Fibroblast of lung (primary cell): ENCODE measurements at regions not wholly inside any gene's neighbourhood (a gene's known extent, or its start where the extent isn't known, plus 50 kb on each side); places are given as distances from the start of the nearest gene placed in this dataset.

Source experiments
- DNase-seq, 2 donors: peaks; one replicate each; pipeline versions ENCODE4 v3.0.0 to v3.0.0-alpha.2; 2010; ENCODE audit warnings: low read depth in 2 of 2
- H2AFZ ChIP-seq: 2 replicates; pipeline ENCODE4 v1.5.1; 2012; ENCODE audit warnings: low read length, control low read depth, inconsistent platforms
- H3K27ac ChIP-seq: 2 replicates; pipeline ENCODE4 v1.5.1; 2011; ENCODE audit warnings: low read length, control low read depth; ENCODE audit not compliant: insufficient read depth
- H3K27me3 ChIP-seq: 2 replicates; pipeline ENCODE4 v1.5.1; 2011; ENCODE audit warnings: mild to moderate bottlenecking, low read length; ENCODE audit not compliant: control insufficient read depth, insufficient read depth
- H3K36me3 ChIP-seq: 2 replicates; pipeline ENCODE4 v1.5.1; 2011; ENCODE audit warnings: low read length; ENCODE audit not compliant: control insufficient read depth, insufficient read depth
- H3K4me1 ChIP-seq: 2 replicates; pipeline ENCODE4 v1.5.1; 2011; ENCODE audit warnings: low read length; ENCODE audit not compliant: control insufficient read depth, insufficient read depth; ENCODE audit errors: extremely low read depth
- H3K4me2 ChIP-seq: 2 replicates; pipeline ENCODE4 v1.5.1; 2011; ENCODE audit warnings: low read length, control low read depth; ENCODE audit not compliant: insufficient read depth; ENCODE audit errors: extremely low read depth
- H3K4me3 ChIP-seq, 4 experiments: fragments of 200-600 bp in 1 of 4; sonication (generic) in 1 of 4; replicated peaks in 1 of 4; 2 replicates each; pipeline ENCODE4 v1.5.1; 2011 to 2016; ENCODE audit warnings: low read length in 4 of 4, low read depth in 3 of 4, mild to moderate bottlenecking in 3 of 4, control low read depth in 2 of 4, inconsistent platforms in 1 of 4, mixed read lengths in 1 of 4; ENCODE audit not compliant: insufficient read depth in 1 of 4; ENCODE audit errors: control extremely low read depth in 1 of 4
- H3K79me2 ChIP-seq: 2 replicates; pipeline ENCODE4 v1.5.1; 2012; ENCODE audit warnings: mild to moderate bottlenecking, low read length, inconsistent platforms; ENCODE audit not compliant: control insufficient read depth, insufficient read depth
- H3K9ac ChIP-seq: 2 replicates; pipeline ENCODE4 v1.5.1; 2011; ENCODE audit warnings: mild to moderate bottlenecking, low read length, control low read depth; ENCODE audit not compliant: insufficient read depth
- H3K9me3 ChIP-seq: 2 replicates; pipeline ENCODE4 v1.5.1; 2012; ENCODE audit warnings: low read depth, low read length; ENCODE audit not compliant: control insufficient read depth, insufficient read depth
- H4K20me1 ChIP-seq: 2 replicates; pipeline ENCODE4 v1.5.1; 2011; ENCODE audit warnings: low read length; ENCODE audit not compliant: control insufficient read depth, insufficient read depth; ENCODE audit errors: extremely low read depth
- EZH2 ChIP-seq: IDR thresholded peaks from 2 replicates; pipeline ENCODE4 v1.5.1; 2012; ENCODE audit warnings: low read length, control low read depth, mild to moderate bottlenecking; ENCODE audit errors: missing control alignments
- TF ChIP-seq, protein P1 (sequence below), 2 donors: IDR thresholded peaks in 1 of 2; conservative IDR thresholded peaks in 1 of 2; 1 replicate in 1 of 2; 2 replicates in 1 of 2; pipeline ENCODE4 v1.5.1; 2011 to 2012; ENCODE audit warnings: low read length in 2 of 2, control low read depth in 1 of 2, inconsistent platforms in 1 of 2, low read depth in 1 of 2, mild to moderate bottlenecking in 1 of 2

DNA sequence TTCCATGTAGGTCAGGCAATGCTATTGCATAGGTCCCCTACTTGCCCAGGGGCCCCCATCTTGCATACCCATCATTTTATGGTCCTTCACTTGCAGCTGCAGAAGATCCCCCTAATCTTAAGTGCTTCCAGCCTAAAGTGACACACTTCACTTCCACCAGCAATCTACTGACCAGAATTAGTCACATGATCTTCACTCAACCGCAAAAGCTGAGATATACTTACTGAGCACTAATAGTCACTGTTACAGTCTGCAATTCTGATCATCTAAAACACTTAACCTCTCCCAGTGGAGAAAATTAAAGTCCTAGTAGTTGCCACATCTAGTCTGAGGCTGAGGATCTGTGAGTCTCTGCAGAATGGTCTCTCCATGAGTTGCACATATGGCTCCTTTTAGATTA lies 82.1 kb downstream of the AREG start:
- no peak overlapping the region for H3K4me3 ChIP-seq
- no peaks in the 10 kb centered on the region for H4K20me1 ChIP-seq
- H3K9ac ChIP-seq, result no peak overlapping the region

DNA sequence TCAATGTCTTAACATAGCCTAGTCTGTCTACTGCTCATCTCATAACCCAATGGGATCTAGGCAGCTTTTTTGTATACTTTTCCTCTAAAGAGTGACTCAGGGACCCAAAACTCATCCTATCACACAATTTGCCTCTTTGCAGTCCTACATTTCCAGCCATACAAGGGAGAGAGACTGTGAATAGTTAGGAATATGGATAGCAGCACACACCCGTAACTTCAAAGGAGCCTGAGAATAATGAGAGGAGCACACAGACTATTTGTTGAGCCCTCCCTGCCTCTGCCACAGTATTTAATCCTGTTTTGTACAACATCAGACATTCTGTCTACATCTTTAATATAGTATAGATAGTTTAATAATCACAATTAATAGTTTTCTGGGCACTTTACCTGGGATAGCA lies 83.2 kb downstream of the AREG start:
- Histone ChIP-seq H3K4me2 (no peak overlapping the region), H3K36me3 (no peaks in the 10 kb centered on the region), H3K9me3 (no peaks in the 10 kb centered on the region), H3K79me2 (no peaks in the 10 kb centered on the region), H3K4me1 (peaks cover 4% of the 10 kb centered on the region), H4K20me1 (no peaks in the 10 kb centered on the region), H3K9ac (no peak overlapping the region), H3K27me3 (no peaks in the 10 kb centered on the region), H2AFZ (no peak overlapping the region), H3K4me3 (no peak overlapping the region), H3K27ac (no peak overlapping the region)
- no peak for TF ChIP-seq EZH2
- TF ChIP-seq, protein P1, sequence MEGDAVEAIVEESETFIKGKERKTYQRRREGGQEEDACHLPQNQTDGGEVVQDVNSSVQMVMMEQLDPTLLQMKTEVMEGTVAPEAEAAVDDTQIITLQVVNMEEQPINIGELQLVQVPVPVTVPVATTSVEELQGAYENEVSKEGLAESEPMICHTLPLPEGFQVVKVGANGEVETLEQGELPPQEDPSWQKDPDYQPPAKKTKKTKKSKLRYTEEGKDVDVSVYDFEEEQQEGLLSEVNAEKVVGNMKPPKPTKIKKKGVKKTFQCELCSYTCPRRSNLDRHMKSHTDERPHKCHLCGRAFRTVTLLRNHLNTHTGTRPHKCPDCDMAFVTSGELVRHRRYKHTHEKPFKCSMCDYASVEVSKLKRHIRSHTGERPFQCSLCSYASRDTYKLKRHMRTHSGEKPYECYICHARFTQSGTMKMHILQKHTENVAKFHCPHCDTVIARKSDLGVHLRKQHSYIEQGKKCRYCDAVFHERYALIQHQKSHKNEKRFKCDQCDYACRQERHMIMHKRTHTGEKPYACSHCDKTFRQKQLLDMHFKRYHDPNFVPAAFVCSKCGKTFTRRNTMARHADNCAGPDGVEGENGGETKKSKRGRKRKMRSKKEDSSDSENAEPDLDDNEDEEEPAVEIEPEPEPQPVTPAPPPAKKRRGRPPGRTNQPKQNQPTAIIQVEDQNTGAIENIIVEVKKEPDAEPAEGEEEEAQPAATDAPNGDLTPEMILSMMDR (conservative IDR thresholded peaks at IDR 0.05 in 1 of 2, IDR thresholded peaks at IDR 0.05 in 1 of 2; ENCODE audit: low read depth in 1 of 2, low read length in 2 of 2), result no peak
- DNase-seq, result no peak

More for the DNA sequence above, 82.1 kb downstream of the AREG start:
- no peak overlapping the region for H2AFZ ChIP-seq
- H3K79me2 ChIP-seq, result no peaks in the 10 kb centered on the region
- H3K36me3 ChIP-seq, result no peaks in the 10 kb centered on the region
- TF ChIP-seq EZH2, result no peak
- TF ChIP-seq, protein P1 (conservative IDR thresholded peaks at IDR 0.05 in 1 of 2, IDR thresholded peaks at IDR 0.05 in 1 of 2; ENCODE audit: low read depth in 1 of 2, low read length in 2 of 2), result no peak
- H3K9me3 ChIP-seq, result no peaks in the 10 kb centered on the region
- no peak for DNase-seq
- H3K27me3 ChIP-seq, result no peaks in the 10 kb centered on the region
- no peak overlapping the region for H3K4me2 ChIP-seq
- H3K27ac ChIP-seq, result no peak overlapping the region
- H3K4me1 ChIP-seq, result peaks cover 1% of the 10 kb centered on the region

DNA sequence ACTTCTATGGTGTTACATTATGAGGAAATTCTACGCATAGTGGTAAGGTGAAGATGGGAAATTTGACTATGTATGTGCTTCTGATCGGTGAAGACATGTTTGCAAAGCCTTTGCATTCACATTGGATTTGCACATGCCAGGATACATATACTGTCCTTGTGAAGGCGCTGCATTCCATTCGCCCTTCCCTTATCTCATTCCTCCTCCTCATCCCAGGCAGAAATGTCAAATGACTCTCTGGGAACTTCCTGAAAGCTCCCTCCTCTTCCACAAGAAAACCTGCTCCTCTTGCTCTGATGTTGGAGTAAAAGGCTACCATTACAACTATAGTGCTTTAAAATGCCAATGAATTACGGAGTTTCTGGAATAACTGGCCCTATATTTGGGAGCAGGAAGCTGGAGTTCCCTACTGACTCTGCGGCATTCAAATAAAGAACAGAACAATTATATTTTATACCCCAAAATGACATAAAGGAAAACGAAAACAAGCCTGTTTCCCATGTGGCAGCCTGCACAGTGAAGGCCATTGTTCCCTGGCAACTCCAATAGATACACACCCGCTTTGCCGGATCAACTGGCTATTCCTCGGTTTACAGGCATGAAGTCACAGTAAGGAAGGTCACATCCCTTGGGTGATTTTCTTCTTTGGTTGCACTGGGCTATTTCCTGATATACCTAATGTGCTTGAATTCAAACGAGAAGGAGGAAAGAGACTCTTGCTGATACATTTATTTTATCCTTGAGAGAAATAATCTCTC lies 84.5 kb downstream of the AREG start:
- no peaks in the 10 kb centered on the region for H3K36me3 ChIP-seq
- H2AFZ ChIP-seq, result no peak overlapping the region
- TF ChIP-seq EZH2, result no peak
- TF ChIP-seq, protein P1 (conservative IDR thresholded peaks at IDR 0.05 in 1 of 2, IDR thresholded peaks at IDR 0.05 in 1 of 2; ENCODE audit: low read depth in 1 of 2, low read length in 2 of 2), result no peak
- no peak overlapping the region for H3K9ac ChIP-seq
- H3K4me3 ChIP-seq, result no peak overlapping the region
- H3K9me3 ChIP-seq, result no peaks in the 10 kb centered on the region
- H3K79me2 ChIP-seq, result no peaks in the 10 kb centered on the region
- no peaks in the 10 kb centered on the region for H3K27me3 ChIP-seq
- no peak overlapping the region for H3K4me2 ChIP-seq
- no peaks in the 10 kb centered on the region for H4K20me1 ChIP-seq
- H3K4me1 ChIP-seq, result peaks cover 8% of the 10 kb centered on the region
- DNase-seq, result no peak
- H3K27ac ChIP-seq, result no peak overlapping the region
